C4-2B (cell line): ENCODE measurements at regions not wholly inside any gene's neighbourhood (a gene's known extent, or its start where the extent isn't known, plus 50 kb on each side); places are given as distances from the start of the nearest gene placed in this dataset.

Source experiments
- CTCF ChIP-seq: fragments of 450-650 bp; conservative IDR thresholded peaks from 2 replicates; pipeline ENCODE4 v1.5.1; 2017; ENCODE audit warnings: mild to moderate bottlenecking
- ZFX ChIP-seq: fragments of 450-650 bp; IDR thresholded peaks from 2 replicates; pipeline ENCODE4 v1.6.1; 2017

- no peak for TF ChIP-seq CTCF
- no peak for TF ChIP-seq ZFX
Measured at GRCh38 chr10:33552290-33552689, 217.8 kb upstream of the NRP1 start.
